HepG2 (cell line): ENCODE measurements at regions not wholly inside any gene's neighbourhood (a gene's known extent, or its start where the extent isn't known, plus 50 kb on each side); places are given as distances from the start of the nearest gene placed in this dataset.

ENCODE experiments used
- ATAC-seq: fragments of 200-7000 bp; cut with Tn5 transposase; 3 replicates; pipeline ENCODE4 v1.9.1; 2020; ENCODE audit warnings: mild to moderate bottlenecking, moderate library complexity
- BruUV-seq: library from RNA; stranded (reverse); fragments of 400-500 nt; replicated peaks from 2 replicates; lab custom pipeline; 2021; lab: Mats Ljungman, UMichigan
- CTCF ChIA-PET: fragments of 300-600 bp; formaldehyde crosslinking; extraction: SDS; loops from one replicate; lab custom pipeline; 2021; ENCODE audit warnings: low total read pairs, inconsistent platforms, low intra/inter-chr PET ratio; lab: Yijun Ruan, JAX
- POLR2A ChIA-PET: fragments of 350-600 bp; sonication (Branson Sonifier 250); formaldehyde crosslinking; loops from one replicate; lab custom pipeline; 2020; ENCODE audit warnings: antibody characterized with exemption, inconsistent platforms; lab: Yijun Ruan, JAX
- DNase-seq: peaks from one replicate; pipeline ENCODE4 v3.0.0-alpha.2; 2015; ENCODE audit warnings: low spot score
- FAIRE-seq: peaks from 3 replicates; lab custom pipeline; 2011; peaks lifted over from hg19 to GRCh38; lab: Jason Lieb, UNC
- H2AFZ ChIP-seq: one replicate; pipeline ENCODE4 v1.6.1; 2011; ENCODE audit warnings: low read length, inconsistent platforms
- H3K27ac ChIP-seq: fragments of 300-600 bp; 3 replicates; pipeline ENCODE4 v1.8.0; 2011; ENCODE audit warnings: mixed run types, mild to moderate bottlenecking, mixed read lengths, low read length, inconsistent platforms; ENCODE audit not compliant: insufficient read depth; ENCODE audit errors: extremely low read length
- H3K27me3 ChIP-seq, 2 experiments: fragments of 200-600 bp in 1 of 2; 2 replicates in 1 of 2; 3 replicates in 1 of 2; pipeline versions ENCODE4 v1.6.0 to v1.8.0; 2011; ENCODE audit warnings: low read length in 2 of 2, mild to moderate bottlenecking in 2 of 2, moderate library complexity in 2 of 2, inconsistent platforms in 1 of 2; ENCODE audit not compliant: insufficient read depth in 2 of 2, control insufficient read depth in 1 of 2
- H3K36me3 ChIP-seq, 2 experiments: fragments of 200-600 bp in 1 of 2; replicated peaks in 1 of 2; 2 replicates in 1 of 2; 3 replicates in 1 of 2; pipeline versions ENCODE4 v1.5.1 to v1.8.0; 2011; ENCODE audit warnings: low read length in 2 of 2, inconsistent platforms in 1 of 2; ENCODE audit not compliant: insufficient read depth in 2 of 2, control insufficient read depth in 1 of 2
- H3K4me1 ChIP-seq: 2 replicates; pipeline ENCODE4 v1.5.1; 2012; ENCODE audit warnings: low read length, inconsistent platforms; ENCODE audit not compliant: insufficient read depth
- H3K4me2 ChIP-seq: 2 replicates; pipeline ENCODE4 v1.6.0; 2011; ENCODE audit warnings: low read depth, low read length, inconsistent platforms
- H3K4me3 ChIP-seq, 3 experiments: fragments of 200-600 bp in 1 of 3; sonication (generic), shearing (Covaris generic) in 1 of 3; replicated peaks in 1 of 3; 2 replicates each; pipeline ENCODE4 v1.5.1; 2011 to 2016; ENCODE audit warnings: low read length in 3 of 3, inconsistent platforms in 2 of 3, low read depth in 2 of 3, mild to moderate bottlenecking in 2 of 3, control low read depth in 1 of 3, mixed read lengths in 1 of 3; ENCODE audit not compliant: insufficient read depth in 1 of 3
- H3K79me2 ChIP-seq: one replicate; pipeline ENCODE4 v1.6.1; 2011; ENCODE audit warnings: low read length, inconsistent platforms; ENCODE audit not compliant: insufficient read depth
- H3K9ac ChIP-seq: 2 replicates; pipeline ENCODE4 v1.6.0; 2011; ENCODE audit warnings: mild to moderate bottlenecking, low read depth, low read length, inconsistent platforms; ENCODE audit not compliant: insufficient read depth
- H3K9me3 ChIP-seq: 2 replicates; pipeline ENCODE4 v1.5.1; 2012; ENCODE audit warnings: mild to moderate bottlenecking, low read length
- H4K20me1 ChIP-seq: 2 replicates; pipeline ENCODE4 v1.6.0; 2011; ENCODE audit warnings: inconsistent platforms, mild to moderate bottlenecking, low read length, moderate library complexity; ENCODE audit not compliant: insufficient read depth
- FOXA3 ChIP-seq: IDR thresholded peaks from 2 replicates; pipeline ENCODE4 v1.6.1; 2016; ENCODE audit warnings: missing genetic modification reagents, missing compliant biosample characterization
- GTF2F1 ChIP-seq: fragments of 150-350 bp; IDR thresholded peaks from 2 replicates; pipeline ENCODE4 v1.6.1; 2014; ENCODE audit warnings: low read length
- KLF16 ChIP-seq, 2 experiments: sonication (generic) in 1 of 2; formaldehyde crosslinking in 1 of 2; IDR thresholded peaks; 2 replicates each; pipeline versions ENCODE4 v1.6.1 to v1.8.0; 2016 to 2023; ENCODE audit warnings: missing genetic modification reagents in 2 of 2, missing compliant biosample characterization in 1 of 2
- MBNL3 ChIP-seq: fragments of 250-450 bp; sonication (Bioruptor Pico); conservative IDR thresholded peaks from 2 replicates; pipeline ENCODE4 v1.8.0; 2022; ENCODE audit warnings: mild to moderate bottlenecking, inconsistent platforms
- MIER3 ChIP-seq: IDR thresholded peaks from 2 replicates; pipeline ENCODE4 v1.6.1; 2016; ENCODE audit warnings: missing compliant biosample characterization, borderline replicate concordance
- REXO4 ChIP-seq: sonication (generic); formaldehyde crosslinking; IDR thresholded peaks from 2 replicates; pipeline ENCODE4 v1.8.0; 2022; ENCODE audit warnings: missing genetic modification reagents, mild to moderate bottlenecking, borderline replicate concordance
- SETDB1 ChIP-seq: sonication (generic); formaldehyde crosslinking; IDR thresholded peaks from 2 replicates; pipeline ENCODE4 v1.5.1; 2020; ENCODE audit warnings: missing genetic modification reagents, mild to moderate bottlenecking, borderline replicate concordance
- TBX3 ChIP-seq: fragments of 450-650 bp; IDR thresholded peaks from 2 replicates; pipeline ENCODE4 v1.6.1; 2017; ENCODE audit warnings: antibody characterized with exemption, mild to moderate bottlenecking, inconsistent platforms, borderline replicate concordance
- TRIM24 ChIP-seq: sonication (generic); formaldehyde crosslinking; IDR thresholded peaks from 2 replicates; pipeline ENCODE4 v1.8.0; 2022; ENCODE audit warnings: mild to moderate bottlenecking, missing genetic modification reagents
- ZBTB43 ChIP-seq: sonication (generic); formaldehyde crosslinking; conservative IDR thresholded peaks from 2 replicates; pipeline ENCODE4 v1.4.0; 2020; ENCODE audit warnings: missing genetic modification reagents
- ZFAT ChIP-seq: sonication (generic); formaldehyde crosslinking; conservative IDR thresholded peaks from 2 replicates; pipeline ENCODE4 v1.8.1; 2023; ENCODE audit warnings: missing genetic modification reagents, inconsistent platforms
- ZKSCAN5 ChIP-seq: sonication (generic); formaldehyde crosslinking; IDR thresholded peaks from 2 replicates; pipeline ENCODE4 v1.5.1; 2020; ENCODE audit warnings: mild to moderate bottlenecking, missing genetic modification reagents
- ZMAT3 ChIP-seq: sonication (generic); formaldehyde crosslinking; conservative IDR thresholded peaks from 2 replicates; pipeline ENCODE4 v1.7.0; 2021; ENCODE audit warnings: missing genetic modification reagents
- ZNF234 ChIP-seq: sonication (generic); formaldehyde crosslinking; conservative IDR thresholded peaks from 2 replicates; pipeline ENCODE4 v1.5.1; 2020; ENCODE audit warnings: mild to moderate bottlenecking, missing genetic modification reagents
- ZNF562 ChIP-seq: sonication (generic); formaldehyde crosslinking; IDR thresholded peaks from 2 replicates; pipeline ENCODE4 v1.8.0; 2022; ENCODE audit warnings: missing genetic modification reagents, borderline replicate concordance
- ZNF746 ChIP-seq: sonication (generic); formaldehyde crosslinking; IDR thresholded peaks from 2 replicates; pipeline ENCODE4 v1.8.0; 2022; ENCODE audit warnings: mild to moderate bottlenecking, missing genetic modification reagents
- ZSCAN22 ChIP-seq: sonication (generic); formaldehyde crosslinking; IDR thresholded peaks from 2 replicates; pipeline ENCODE4 v1.4.0; 2020; ENCODE audit warnings: mild to moderate bottlenecking, missing genetic modification reagents
- WGBS: methylation state at CpG from one replicate; pipeline ENCODE4 v1.1.6; 2017; ENCODE audit warnings: low lambda C conversion rate; 5-methylcytosine and 5-hydroxymethylcytosine counted together
- in situ Hi-C: cut with HindIII; loops from 2 replicates; pipeline ENCODE4 v1.10.0; 2017; ENCODE audit warnings: low pct_unique_long_range_greater_than_20kb; ENCODE audit not compliant: extremely low pct_ligation_motif_present
- intact Hi-C: fragments of 100-400 bp; cut with micrococcal nuclease; formaldehyde crosslinking; loops from one replicate; pipeline ENCODE4 v1.10.0; 2022; ENCODE audit not compliant: unreplicated experiment
- TF ChIP-seq, protein P1 (sequence below): sonication (generic); formaldehyde crosslinking; IDR thresholded peaks from 2 replicates; pipeline ENCODE4 v1.8.1; 2023; ENCODE audit warnings: mild to moderate bottlenecking, missing genetic modification reagents, borderline replicate concordance
- TF ChIP-seq, protein P2 (sequence below): sonication (generic); formaldehyde crosslinking; IDR thresholded peaks from 2 replicates; pipeline ENCODE4 v1.8.1; 2023; ENCODE audit warnings: mild to moderate bottlenecking, inconsistent platforms, moderate library complexity, missing genetic modification reagents, borderline replicate concordance
- TF ChIP-seq, protein P3 (sequence below): sonication (generic); formaldehyde crosslinking; IDR thresholded peaks from 2 replicates; pipeline ENCODE4 v1.8.0; 2022; ENCODE audit warnings: mild to moderate bottlenecking, missing genetic modification reagents, moderate library complexity

GRCh38 chr3:82761858-82762257 is 1000.4 kb upstream of the GBE1 start:
- BruUV-seq = no TSS peak

DNA sequence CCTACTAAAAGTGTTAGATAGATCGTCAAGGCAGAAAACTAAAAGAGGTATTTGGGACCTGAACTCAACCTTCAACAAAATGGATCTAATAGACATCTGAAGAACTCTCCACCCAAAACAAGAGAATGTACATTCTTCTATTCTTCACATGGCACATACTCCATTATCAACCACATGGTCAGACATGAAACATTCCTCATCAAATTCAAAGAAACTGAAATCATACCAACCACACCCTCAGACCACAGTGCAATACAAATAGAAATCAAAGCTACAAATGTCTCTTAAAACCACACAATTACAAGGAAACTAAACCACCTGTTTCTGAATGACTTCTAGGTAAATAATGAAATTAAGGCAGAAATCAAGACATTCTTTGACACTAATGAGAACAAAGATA is 984.1 kb upstream of the GBE1 start:
- 0% methylated on average over 1 of the region's 1 CpG for WGBS
- in situ Hi-C loops = no loop called here
- no peaks in the 10 kb centered on the region for H3K9me3 ChIP-seq
- no peak overlapping the region for H3K9ac ChIP-seq
- no peaks in the 10 kb centered on the region for H3K4me1 ChIP-seq
- no peak overlapping the region for H2AFZ ChIP-seq
- no peaks in the 10 kb centered on the region for H3K79me2 ChIP-seq
- no peak overlapping the region for H3K4me3 ChIP-seq
- no peak overlapping the region for H3K27ac ChIP-seq
- intact Hi-C loops = no loop called here
- no peaks in the 10 kb centered on the region for H3K36me3 ChIP-seq
- no TSS peak for BruUV-seq
- no peak overlapping the region for H3K4me2 ChIP-seq
- FAIRE-seq = no peak
- no peaks in the 10 kb centered on the region for H3K27me3 ChIP-seq
- CTCF ChIA-PET = no interaction called here
- POLR2A ChIA-PET = no interaction called here
- no peak for ATAC-seq
- no peak for DNase-seq
- no peaks in the 10 kb centered on the region for H4K20me1 ChIP-seq
- TF ChIP-seq ZNF562 (CRISPR knock-in tag) = no peak
- no peak for TF ChIP-seq ZNF234 (CRISPR knock-in tag)
- no peak for TF ChIP-seq MIER3 (CRISPR knock-in tag)
- TF ChIP-seq, protein P1, sequence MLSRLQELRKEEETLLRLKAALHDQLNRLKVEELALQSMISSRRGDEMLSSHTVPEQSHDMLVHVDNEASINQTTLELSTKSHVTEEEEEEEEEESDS (CRISPR knock-in tag) = no peak
- TF ChIP-seq ZFAT (CRISPR knock-in tag) = no peak
- TF ChIP-seq, protein P2, sequence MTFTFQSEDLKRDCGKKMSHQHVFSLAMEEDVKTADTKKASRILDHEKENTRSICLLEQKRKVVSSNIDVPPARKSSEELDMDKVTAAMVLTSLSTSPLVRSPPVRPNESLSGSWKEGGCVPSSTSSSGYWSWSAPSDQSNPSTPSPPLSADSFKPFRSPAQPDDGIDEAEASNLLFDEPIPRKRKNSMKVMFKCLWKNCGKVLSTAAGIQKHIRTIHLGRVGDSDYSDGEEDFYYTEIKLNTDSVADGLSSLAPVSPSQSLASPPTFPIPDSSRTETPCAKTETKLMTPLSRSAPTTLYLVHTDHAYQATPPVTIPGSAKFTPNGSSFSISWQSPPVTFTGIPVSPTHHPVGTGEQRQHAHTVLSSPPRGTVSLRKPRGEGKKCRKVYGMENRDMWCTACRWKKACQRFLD (CRISPR knock-in tag) = no peak
- no peak for TF ChIP-seq FOXA3 (CRISPR knock-in tag)
- TF ChIP-seq, protein P3, sequence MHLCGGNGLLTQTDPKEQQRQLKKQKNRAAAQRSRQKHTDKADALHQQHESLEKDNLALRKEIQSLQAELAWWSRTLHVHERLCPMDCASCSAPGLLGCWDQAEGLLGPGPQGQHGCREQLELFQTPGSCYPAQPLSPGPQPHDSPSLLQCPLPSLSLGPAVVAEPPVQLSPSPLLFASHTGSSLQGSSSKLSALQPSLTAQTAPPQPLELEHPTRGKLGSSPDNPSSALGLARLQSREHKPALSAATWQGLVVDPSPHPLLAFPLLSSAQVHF = no peak
- no peak for TF ChIP-seq MBNL3 (CRISPR knock-in tag)
- no peak for TF ChIP-seq SETDB1 (CRISPR knock-in tag)
- TF ChIP-seq TBX3 = no peak
- TF ChIP-seq REXO4 (CRISPR knock-in tag) = no peak
- no peak for TF ChIP-seq TRIM24 (CRISPR knock-in tag)

More at GRCh38 chr3:82761858-82762257, 1000.4 kb upstream of the GBE1 start:
- Histone ChIP-seq H3K27me3 (no peaks in the 10 kb centered on the region), H4K20me1 (no peaks in the 10 kb centered on the region), H3K9ac (no peak overlapping the region), H3K4me3 (no peak overlapping the region), H3K4me2 (no peak overlapping the region), H3K79me2 (no peaks in the 10 kb centered on the region), H3K4me1 (no peaks in the 10 kb centered on the region), H3K9me3 (no peaks in the 10 kb centered on the region), H3K27ac (no peak overlapping the region), H2AFZ (no peak overlapping the region), H3K36me3 (no peaks in the 10 kb centered on the region)
- FAIRE-seq (no peak), ATAC-seq (no peak), DNase-seq (no peak)
- TF ChIP-seq ZSCAN22 (CRISPR knock-in tag) = no peak
- TF ChIP-seq ZBTB43 = no peak
- no peak for TF ChIP-seq KLF16 (CRISPR knock-in tag; IDR thresholded peaks at IDR 0.05)
- TF ChIP-seq ZKSCAN5 (CRISPR knock-in tag) = no peak
- no peak for TF ChIP-seq ZMAT3 (CRISPR knock-in tag)
- TF ChIP-seq GTF2F1 = no peak
- no peak for TF ChIP-seq ZNF746
- ChIA-PET CTCF (no interaction called here), POLR2A (no interaction called here)
- in situ Hi-C loops = no loop called here
- 0% methylated on average over 1 of the region's 1 CpG for WGBS
- intact Hi-C loops = no loop called here
